Kidney (tissue), 13 donors: ENCODE measurements at regions not wholly inside any gene's neighbourhood (a gene's known extent, or its start where the extent isn't known, plus 50 kb on each side); places are given as distances from the start of the nearest gene placed in this dataset.

Experiments used
- DNase-seq, 5 donors: peaks; one replicate each; pipeline ENCODE4 v3.0.0-alpha.2; 2013 to 2020
- FAIRE-seq: peaks from 2 replicates; lab custom pipeline; 2012; peaks lifted over from hg19 to GRCh38; lab: Jason Lieb, UNC
- H3K27ac ChIP-seq, 2 donors: one replicate each; pipeline ENCODE4 v1.7.0; 2013; ENCODE audit warnings: low read depth in 2 of 2, low read length in 2 of 2, inconsistent platforms in 1 of 2
- H3K27me3 ChIP-seq: one replicate; pipeline ENCODE4 v1.7.1; 2013; ENCODE audit warnings: low read length, inconsistent platforms; ENCODE audit not compliant: control insufficient read depth, insufficient read depth
- H3K36me3 ChIP-seq, 3 donors: one replicate each; pipeline versions ENCODE4 v1.7.0 to v1.7.1; 2013; ENCODE audit warnings: low read length in 3 of 3, control low read depth in 1 of 3, inconsistent platforms in 1 of 3; ENCODE audit not compliant: insufficient read depth in 3 of 3, control insufficient read depth in 2 of 3
- H3K4me1 ChIP-seq, 3 donors: one replicate each; pipeline versions ENCODE4 v1.7.0 to v1.7.1; 2013; ENCODE audit warnings: low read length in 3 of 3, inconsistent platforms in 1 of 3, low read depth in 1 of 3; ENCODE audit not compliant: control insufficient read depth in 2 of 3, insufficient read depth in 2 of 3
- H3K4me3 ChIP-seq, 3 donors: one replicate each; pipeline versions ENCODE4 v1.7.0 to v1.8.1; 2013; ENCODE audit warnings: low read length in 3 of 3, control low read depth in 1 of 3, inconsistent platforms in 1 of 3
- H3K9ac ChIP-seq, 3 donors: one replicate each; pipeline versions ENCODE4 v1.7.0 to v1.7.1; 2013; ENCODE audit warnings: low read length in 3 of 3, control low read depth in 1 of 3, inconsistent platforms in 1 of 3
- H3K9me3 ChIP-seq, 3 donors: one replicate each; pipeline versions ENCODE4 v1.7.0 to v1.7.1; 2013; ENCODE audit warnings: low read length in 3 of 3, control low read depth in 1 of 3, inconsistent platforms in 1 of 3; ENCODE audit not compliant: control insufficient read depth in 2 of 3, insufficient read depth in 1 of 3
- intact Hi-C: fragments of 100-400 bp; cut with DNase I; formaldehyde crosslinking; loops from one replicate; pipeline ENCODE4 v1.11.1; 2022
- TF ChIP-seq, protein P1 (sequence below): IDR thresholded peaks from 3 replicates; pipeline ENCODE4 v1.5.1; 2012; ENCODE audit warnings: mild to moderate bottlenecking, moderate library complexity, borderline replicate concordance; ENCODE audit not compliant: insufficient read depth; ENCODE audit errors: extremely low read depth
- donor health status: control.
- donor health status: control.
- donor health status: control.
- donor health status: control.
- donor health status: control.
- donor health status: DM: yes; HTN: yes; CAD: no.
- donor health status: Normal renal cell carcinoma (clear cell type).

DNA sequence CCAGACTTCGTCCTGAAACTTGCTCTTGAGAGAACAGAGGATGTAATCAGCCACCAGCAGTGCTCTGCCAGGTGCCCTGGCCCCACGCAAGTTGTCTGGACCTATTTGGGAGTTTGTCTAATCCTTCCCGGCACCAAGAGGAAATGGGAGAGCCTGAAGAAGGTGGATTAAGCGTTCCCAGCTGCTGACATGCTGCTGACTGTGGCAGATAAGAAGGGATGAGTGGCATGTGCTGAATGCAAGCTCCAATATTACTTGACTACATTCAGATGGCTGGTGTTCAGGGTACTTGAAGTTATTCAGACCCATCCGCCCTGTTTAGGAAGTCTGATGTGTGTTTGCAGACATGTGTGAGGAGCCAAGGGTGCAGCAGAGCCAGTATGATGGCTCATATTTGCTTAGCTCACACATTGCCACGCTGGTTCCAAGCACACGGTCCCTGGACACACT lies 440.6 kb upstream of the CCDC196 start:
- H3K27me3 ChIP-seq: no peaks in the 10 kb centered on the region
- H3K4me3 ChIP-seq: no peak overlapping the region
- TF ChIP-seq, protein P1, sequence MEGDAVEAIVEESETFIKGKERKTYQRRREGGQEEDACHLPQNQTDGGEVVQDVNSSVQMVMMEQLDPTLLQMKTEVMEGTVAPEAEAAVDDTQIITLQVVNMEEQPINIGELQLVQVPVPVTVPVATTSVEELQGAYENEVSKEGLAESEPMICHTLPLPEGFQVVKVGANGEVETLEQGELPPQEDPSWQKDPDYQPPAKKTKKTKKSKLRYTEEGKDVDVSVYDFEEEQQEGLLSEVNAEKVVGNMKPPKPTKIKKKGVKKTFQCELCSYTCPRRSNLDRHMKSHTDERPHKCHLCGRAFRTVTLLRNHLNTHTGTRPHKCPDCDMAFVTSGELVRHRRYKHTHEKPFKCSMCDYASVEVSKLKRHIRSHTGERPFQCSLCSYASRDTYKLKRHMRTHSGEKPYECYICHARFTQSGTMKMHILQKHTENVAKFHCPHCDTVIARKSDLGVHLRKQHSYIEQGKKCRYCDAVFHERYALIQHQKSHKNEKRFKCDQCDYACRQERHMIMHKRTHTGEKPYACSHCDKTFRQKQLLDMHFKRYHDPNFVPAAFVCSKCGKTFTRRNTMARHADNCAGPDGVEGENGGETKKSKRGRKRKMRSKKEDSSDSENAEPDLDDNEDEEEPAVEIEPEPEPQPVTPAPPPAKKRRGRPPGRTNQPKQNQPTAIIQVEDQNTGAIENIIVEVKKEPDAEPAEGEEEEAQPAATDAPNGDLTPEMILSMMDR: no peak
- FAIRE-seq (no peak), DNase-seq (peak in 1 of 5 donors; percentile 14)
- H3K9me3 ChIP-seq: no peaks in the 10 kb centered on the region
- no peaks in the 10 kb centered on the region for H3K4me1 ChIP-seq
- no peak overlapping the region for H3K27ac ChIP-seq
- no peak overlapping the region for H3K9ac ChIP-seq
- H3K36me3 ChIP-seq: no peaks in the 10 kb centered on the region
- intact Hi-C loops: no loop called here

DNA sequence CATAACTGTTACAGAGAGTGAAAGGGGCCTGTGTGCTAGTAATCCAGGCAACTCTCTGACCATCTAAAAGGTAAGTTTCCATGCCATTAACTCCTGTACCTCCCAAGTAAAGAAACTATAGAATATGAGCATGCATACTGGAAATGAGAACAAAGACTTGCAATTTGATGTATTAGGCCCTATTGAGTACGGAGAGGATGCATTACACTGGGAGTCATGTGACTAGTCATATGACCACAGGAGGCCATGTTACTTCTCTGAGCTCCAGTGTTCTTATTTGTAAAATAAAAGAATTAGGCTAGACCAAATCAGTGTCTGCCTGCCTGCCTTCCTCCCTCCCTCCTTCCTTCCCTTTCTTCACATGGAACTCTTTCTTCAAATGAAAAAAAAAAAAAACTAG lies 440.1 kb upstream of the CCDC196 start:
- Histone ChIP-seq H3K9me3 (no peaks in the 10 kb centered on the region), H3K4me1 (no peaks in the 10 kb centered on the region), H3K36me3 (no peaks in the 10 kb centered on the region), H3K27ac (no peak overlapping the region), H3K4me3 (no peak overlapping the region), H3K27me3 (no peaks in the 10 kb centered on the region), H3K9ac (no peak overlapping the region)
- intact Hi-C loops: no loop called here
- no peak for DNase-seq
- TF ChIP-seq, protein P1: no peak
- FAIRE-seq: no peak

DNA sequence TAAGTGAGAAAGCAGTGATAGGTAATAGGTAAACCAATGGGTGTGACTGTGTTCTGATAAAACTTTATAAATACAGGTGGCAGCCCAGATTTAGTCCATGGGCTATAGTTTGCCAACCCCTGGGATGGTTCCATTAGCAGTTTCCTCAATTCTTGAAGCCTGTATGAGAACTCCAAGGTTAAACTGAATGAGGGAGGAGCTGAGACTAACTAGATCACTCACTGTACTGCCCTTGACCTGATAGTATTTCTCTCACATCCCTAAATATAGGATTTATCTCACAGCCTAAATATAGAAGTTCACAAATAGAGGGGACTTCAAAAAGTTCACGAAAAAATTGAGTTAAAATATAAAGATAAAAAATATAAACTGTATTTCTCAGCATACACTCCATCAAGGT lies 439.6 kb upstream of the CCDC196 start:
- TF ChIP-seq, protein P1: no peak
- Histone ChIP-seq H3K4me3 (no peak overlapping the region), H3K27ac (no peak overlapping the region), H3K9ac (no peak overlapping the region), H3K9me3 (no peaks in the 10 kb centered on the region), H3K27me3 (no peaks in the 10 kb centered on the region), H3K36me3 (no peaks in the 10 kb centered on the region), H3K4me1 (no peaks in the 10 kb centered on the region)
- FAIRE-seq: no peak
- DNase-seq: no peak
- intact Hi-C loops: no loop called here

DNA sequence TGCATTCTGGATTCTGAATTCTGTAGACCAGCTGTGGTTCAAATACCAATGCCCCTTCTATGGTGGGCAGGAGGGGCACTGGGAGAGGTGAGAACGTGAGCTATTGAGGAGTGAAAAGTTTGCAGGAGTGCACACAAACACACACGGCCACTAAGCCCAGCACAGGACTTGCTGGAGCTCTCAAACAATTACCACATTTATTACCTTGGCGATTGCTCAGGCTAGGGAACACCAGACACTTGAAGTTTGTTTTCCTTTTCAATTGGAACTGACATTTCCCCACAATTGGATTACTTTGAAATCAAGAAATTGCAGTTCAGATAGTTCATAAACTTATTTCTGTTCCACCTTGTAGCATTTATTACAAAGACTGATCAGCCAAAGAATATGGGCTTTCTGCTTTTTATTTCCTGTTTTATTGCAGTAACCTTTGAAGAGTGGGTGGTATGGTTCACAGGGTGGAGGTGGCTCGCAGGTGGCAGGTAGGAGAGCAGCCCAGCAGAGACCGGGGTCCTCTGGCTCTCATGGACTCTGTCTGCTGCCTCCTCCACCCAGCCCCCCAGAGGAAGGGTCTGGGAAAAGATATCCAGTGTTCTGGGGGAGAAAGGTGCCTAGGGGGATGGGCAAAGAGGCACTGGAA lies 429.8 kb upstream of the CCDC196 start:
- Histone ChIP-seq H3K9me3 (peaks cover 0 to 2% (median 0%) of the 10 kb centered on the region in 3 donors), H3K36me3 (no peaks in the 10 kb centered on the region), H3K27ac (no peak overlapping the region), H3K4me3 (no peak overlapping the region), H3K4me1 (no peaks in the 10 kb centered on the region), H3K9ac (no peak overlapping the region), H3K27me3 (no peaks in the 10 kb centered on the region)
- FAIRE-seq (no peak), DNase-seq (no peak)
- TF ChIP-seq, protein P1: no peak
- intact Hi-C loops: no loop called here
